ENCODE measurements at regions not wholly inside any gene's neighbourhood (a gene's known extent, or its start where the extent isn't known, plus 50 kb on each side); places are given as distances from the start of the nearest gene placed in this dataset. TPM values are rescaled to one million over a fixed set of nuclear protein-coding genes. Genes with fewer than 3 reads are reported as not detected.

DNA sequence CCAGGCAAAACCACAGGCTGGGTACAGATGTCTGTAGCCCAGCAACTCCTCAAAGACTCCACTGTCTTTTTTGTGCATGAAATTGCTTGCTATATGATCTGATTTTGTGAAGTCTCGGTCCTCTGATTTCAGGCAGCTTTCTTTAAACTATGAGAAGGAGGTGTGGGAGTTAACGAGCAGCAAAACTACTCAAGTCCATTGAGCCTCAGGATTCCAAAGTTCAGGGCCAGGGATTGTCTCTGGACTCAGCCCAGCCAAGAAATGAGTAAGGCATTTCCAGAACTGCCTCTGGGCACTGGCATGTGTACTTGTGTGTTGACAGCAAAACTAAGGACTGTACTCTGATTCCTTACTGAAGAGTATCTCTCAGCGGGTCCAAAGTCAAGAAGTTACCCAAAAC is 53.4 kb upstream of the GLIS3 start:
- CTCF ChIA-PET, result interaction anchor here (0.5 kb wide), 1 partner anchor 15 kb away, joined by 4 read pairs; no protein-coding TSS in a partner anchor
- in situ Hi-C loops (cut with MboI), result loop anchor here (25.0 kb wide), 1 partner anchor 1491 kb away; no protein-coding TSS in a partner anchor
- H3K9ac ChIP-seq (ENCODE audit: control insufficient read depth, insufficient read depth, low read length), result no peak overlapping the region

DNA sequence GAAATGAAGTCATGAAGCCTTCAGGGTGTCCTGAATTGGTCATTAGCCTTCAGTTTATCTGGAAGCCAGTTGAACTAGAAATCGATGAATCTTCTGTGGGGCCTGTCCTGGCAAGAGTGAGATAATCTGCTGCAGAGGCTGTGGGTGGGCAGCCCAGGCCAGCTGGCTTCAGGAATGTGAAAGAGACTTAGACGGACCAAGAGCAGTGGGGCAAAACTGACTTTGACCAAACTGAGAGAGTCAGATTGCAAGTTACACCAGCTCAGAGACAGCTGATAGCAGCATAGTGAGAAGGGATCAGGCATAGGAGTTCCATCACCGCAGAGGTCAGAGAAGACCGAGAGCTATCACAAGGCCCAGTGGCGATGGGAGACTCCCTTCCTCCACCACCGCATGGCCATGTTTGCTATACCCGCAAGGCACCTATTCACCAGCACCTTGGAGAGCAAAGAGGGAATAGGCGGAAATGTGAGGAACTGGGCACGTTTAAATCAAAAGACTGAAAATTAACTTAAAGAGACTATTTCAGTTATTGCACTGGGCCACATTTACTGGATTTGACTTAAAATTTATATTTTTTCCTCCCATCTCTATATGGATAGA is 50.0 kb upstream of the GLIS3 start:
- intact Hi-C loops (cut with micrococcal nuclease; ENCODE audit: unreplicated experiment), result no loop called here
- no peak overlapping the region for H3K4me3 ChIP-seq
- no peaks in the 10 kb centered on the region for H3K4me1 ChIP-seq (ENCODE audit: control insufficient read depth, insufficient read depth, low read length)
- BruUV-seq (replicated peaks), result no TSS peak
- no peak for TF ChIP-seq SIN3A (IDR thresholded peaks at IDR 0.05; ENCODE audit: low read depth, low read length)
- no peaks in the 10 kb centered on the region for H3K79me2 ChIP-seq (ENCODE audit: control insufficient read depth, insufficient read depth, low read length)
- H3K4me2 ChIP-seq (ENCODE audit: control insufficient read depth, insufficient read depth), result no peak overlapping the region
- no peaks in the 10 kb centered on the region for H3K9me3 ChIP-seq (replicated peaks; ENCODE audit: control insufficient read depth, insufficient read depth, low read length)
- H3K27ac ChIP-seq (ENCODE audit: control insufficient read depth, insufficient read depth), result no peak overlapping the region
- H2AFZ ChIP-seq (ENCODE audit: control insufficient read depth, low read depth, low read length), result no peak overlapping the region
- SMC1A ChIA-PET (ENCODE audit: uncharacterized antibody, unreplicated experiment), result interaction anchor here (1.4 kb wide), 1 partner anchor 29 kb away, joined by 3 read pairs; no protein-coding TSS in a partner anchor
- in situ Hi-C loops (cut with MboI), result loop anchor here (25.0 kb wide), 1 partner anchor 1488 kb away; no protein-coding TSS in a partner anchor
- no peaks in the 10 kb centered on the region for H3K36me3 ChIP-seq (ENCODE audit: control insufficient read depth in 2 of 2, insufficient read depth in 2 of 2, low read length in 1 of 2)
- POLR2A ChIA-PET, result no interaction called here
- RAD21 ChIA-PET (ENCODE audit: unreplicated experiment), result interaction anchor here (1.3 kb wide), 1 partner anchor 188 kb away, joined by 3 read pairs; no protein-coding TSS in a partner anchor
- no peak overlapping the region for H3K9ac ChIP-seq (ENCODE audit: control insufficient read depth, insufficient read depth, low read length)
- no peaks in the 10 kb centered on the region for H4K20me1 ChIP-seq (ENCODE audit: control insufficient read depth, insufficient read depth)
- WGBS (ENCODE audit: insufficient coverage, insufficient replicate concordance, low lambda C conversion rate, missing lambda C conversion rate), result 80% methylated on average over 9 of the region's 9 CpGs
- no peak for ATAC-seq
- H3K27me3 ChIP-seq (replicated peaks in 1 of 2; ENCODE audit: control insufficient read depth in 2 of 2, insufficient read depth in 2 of 2, low read length in 1 of 2), result 0 out of 4 replicates have a peak, but pooled peaks cover 0 to 1% of the 10 kb centered on the region in 2 experiments
- CTCF ChIA-PET, result interaction anchor here (3.0 kb wide), 1 partner anchor 16 kb away, joined by 11 read pairs; no protein-coding TSS in a partner anchor
- FAIRE-seq, result no peak
- DNase-seq (ENCODE audit: low read depth, low spot score), result no peak

More for the DNA sequence above, 53.4 kb upstream of the GLIS3 start:
- intact Hi-C loops (cut with micrococcal nuclease; ENCODE audit: unreplicated experiment), result no loop called here
- Histone ChIP-seq H3K4me2 (ENCODE audit: control insufficient read depth, insufficient read depth) (no peak overlapping the region), H3K27me3 (replicated peaks in 1 of 2; ENCODE audit: control insufficient read depth in 2 of 2, insufficient read depth in 2 of 2, low read length in 1 of 2) (0 out of 4 replicates have a peak, but pooled peaks cover 0 to 1% of the 10 kb centered on the region in 2 experiments), H3K36me3 (ENCODE audit: control insufficient read depth in 2 of 2, insufficient read depth in 2 of 2, low read length in 1 of 2) (no peaks in the 10 kb centered on the region), H3K27ac (ENCODE audit: control insufficient read depth, insufficient read depth) (no peak overlapping the region), H3K4me3 (no peak overlapping the region), H3K9me3 (replicated peaks; ENCODE audit: control insufficient read depth, insufficient read depth, low read length) (no peaks in the 10 kb centered on the region), H4K20me1 (ENCODE audit: control insufficient read depth, insufficient read depth) (no peaks in the 10 kb centered on the region), H3K4me1 (ENCODE audit: control insufficient read depth, insufficient read depth, low read length) (no peaks in the 10 kb centered on the region), H3K79me2 (ENCODE audit: control insufficient read depth, insufficient read depth, low read length) (no peaks in the 10 kb centered on the region), H2AFZ (ENCODE audit: control insufficient read depth, low read depth, low read length) (no peak overlapping the region)
- FAIRE-seq (no peak), DNase-seq (ENCODE audit: low read depth, low spot score) (no peak), ATAC-seq (no peak)
- RAD21 ChIA-PET (ENCODE audit: unreplicated experiment), result no interaction called here
- TF ChIP-seq ESRRA (IDR thresholded peaks at IDR 0.05; ENCODE audit: low read length) (no peak), NR2C2 (IDR thresholded peaks at IDR 0.05; ENCODE audit: borderline replicate concordance, control insufficient read depth, insufficient read length, low read depth) (no peak), SMAD5 (IDR thresholded peaks at IDR 0.05; ENCODE audit: low read depth) (no peak), KDM1A (IDR thresholded peaks at IDR 0.05; ENCODE audit: borderline replicate concordance) (no peak), JUND (IDR thresholded peaks at IDR 0.05; ENCODE audit: low read depth, low read length) (no peak)
- BruUV-seq (replicated peaks), result no TSS peak
- POLR2A ChIA-PET, result no interaction called here
- SMC1A ChIA-PET (ENCODE audit: uncharacterized antibody, unreplicated experiment), result no interaction called here
- 21% methylated on average over 3 of the region's 3 CpGs for WGBS (ENCODE audit: insufficient coverage, insufficient replicate concordance, low lambda C conversion rate, missing lambda C conversion rate)

Small RNAs in the stretch of these regions (small RNA-seq; reads per million reads assigned to genes)
- gene RNU6-694P, result not detected
